ENCODE measurements at regions not wholly inside any gene's neighbourhood (a gene's known extent, or its start where the extent isn't known, plus 50 kb on each side); places are given as distances from the start of the nearest gene placed in this dataset.
"Not testable (repeated sequence)": the region's sequence is repeated elsewhere in the genome, so short reads cannot be mapped to it uniquely, and the experiment has no call there.

DNA sequence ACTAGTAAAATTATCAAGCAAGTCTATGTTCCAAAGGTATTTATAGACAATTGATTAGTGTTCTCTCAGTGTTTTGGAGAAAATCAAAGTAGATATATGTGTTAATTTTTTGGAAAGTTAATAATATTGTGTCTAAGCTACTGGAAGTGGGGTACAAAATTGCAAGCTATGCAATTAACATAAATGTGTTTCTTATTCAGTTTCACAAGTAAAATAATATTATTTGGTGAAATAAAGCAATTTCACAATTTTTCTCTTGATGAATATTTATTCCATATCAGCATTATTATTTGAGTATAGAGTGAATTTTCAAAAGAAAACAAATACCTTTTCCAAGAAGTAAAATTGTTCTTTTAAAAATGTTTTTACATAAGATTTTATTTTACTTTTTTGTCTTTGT is 1047.7 kb downstream of the TBL1XR1 start:
- no peak for DNase-seq

DNA sequence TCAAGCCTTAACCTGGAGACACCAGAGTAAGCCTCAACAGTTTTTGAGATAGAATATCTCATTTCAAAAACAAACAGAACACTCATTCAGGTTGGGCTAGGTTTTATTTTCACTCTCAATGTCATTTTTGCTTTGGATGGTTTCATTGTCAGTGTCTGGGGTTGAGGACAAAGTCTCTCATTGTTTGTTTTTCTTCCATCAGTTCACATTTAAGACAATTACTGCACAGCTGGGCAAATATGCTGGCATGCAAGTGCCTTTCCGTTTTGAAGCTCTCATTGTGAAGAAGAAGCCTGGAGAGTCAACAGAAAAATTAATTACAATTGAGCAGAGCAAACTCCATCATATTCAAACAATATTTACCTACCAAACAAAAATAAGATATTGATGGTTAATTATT is 1050.0 kb downstream of the TBL1XR1 start:
- no peak for DNase-seq

DNA sequence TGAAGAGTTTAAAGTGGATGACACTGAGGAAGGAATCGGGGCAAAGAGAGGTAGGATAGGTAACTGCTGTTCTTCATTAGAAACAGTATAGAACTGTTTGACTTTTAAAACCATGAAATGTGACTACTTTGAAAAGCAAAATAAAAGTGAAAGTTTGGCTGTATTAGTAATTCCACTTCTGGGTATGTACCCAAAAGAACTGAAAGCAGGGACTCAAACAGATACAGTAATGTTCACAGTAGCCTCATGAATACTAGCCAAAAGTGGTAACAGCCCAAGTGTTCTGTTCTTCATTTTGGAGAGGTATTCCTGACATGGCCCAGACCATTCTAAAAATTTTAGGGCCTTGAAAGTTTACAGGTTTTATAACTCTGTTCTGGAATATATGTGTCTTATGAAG is 1055.4 kb downstream of the TBL1XR1 start:
- no peak for DNase-seq

DNA sequence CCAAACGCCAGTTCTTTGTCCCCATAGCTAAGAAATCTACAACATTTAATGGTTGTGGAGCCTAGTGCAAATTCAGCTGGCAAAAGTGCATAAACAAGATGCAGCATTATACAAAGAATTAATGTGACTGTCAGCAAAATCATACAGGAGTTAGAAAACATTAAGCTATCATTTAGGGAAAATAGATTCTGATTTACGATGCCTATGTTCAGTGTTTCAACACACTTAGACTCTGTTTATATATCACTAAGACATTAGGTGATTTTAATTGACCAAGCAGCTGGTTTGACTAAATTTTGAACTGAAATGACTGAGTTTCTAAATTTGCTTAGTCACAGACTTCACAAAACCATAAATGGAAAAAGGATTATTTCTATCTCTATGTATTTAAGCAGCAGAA is 1076.8 kb downstream of the TBL1XR1 start:
- DNase-seq: no peak

DNA sequence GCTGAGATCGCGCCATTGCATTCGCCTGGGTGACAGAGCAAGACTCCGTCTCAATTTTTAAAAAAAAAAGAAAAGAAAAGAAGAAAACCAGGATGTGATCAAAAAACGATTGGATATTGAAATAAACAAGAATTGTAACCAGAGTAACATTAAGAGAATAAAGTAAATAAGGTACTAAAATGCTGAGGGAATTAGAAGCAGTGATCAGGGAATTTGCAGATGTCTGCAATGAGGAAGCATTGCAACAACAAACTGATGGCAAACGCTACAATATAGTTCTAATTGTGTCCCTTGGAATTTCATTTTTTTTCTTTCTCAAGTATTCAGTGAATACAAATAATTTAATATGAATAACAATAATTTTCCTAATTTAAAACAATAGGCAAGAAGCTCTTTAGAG is 1077.5 kb downstream of the TBL1XR1 start:
- DNase-seq: no peak

DNA sequence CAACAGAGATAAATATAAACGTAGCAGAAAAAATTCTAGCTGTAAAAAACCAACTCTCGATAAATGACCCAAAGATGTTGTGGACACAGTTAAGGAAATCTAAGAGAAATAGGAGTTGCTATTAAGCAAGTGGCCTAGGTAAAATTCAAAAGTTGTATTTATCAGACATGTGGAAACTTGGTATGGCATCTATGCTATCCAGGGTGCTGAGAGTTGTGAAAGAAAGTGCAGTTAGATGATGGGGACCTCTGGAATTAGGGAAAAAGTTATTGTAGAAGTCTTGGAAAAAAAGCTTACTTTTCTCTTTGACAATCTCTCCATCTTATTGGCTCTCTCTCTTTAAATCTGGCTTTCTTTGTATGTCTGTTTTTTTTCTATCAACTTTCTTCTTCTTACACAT is 1090.9 kb downstream of the TBL1XR1 start:
- DNase-seq: no peak

DNA sequence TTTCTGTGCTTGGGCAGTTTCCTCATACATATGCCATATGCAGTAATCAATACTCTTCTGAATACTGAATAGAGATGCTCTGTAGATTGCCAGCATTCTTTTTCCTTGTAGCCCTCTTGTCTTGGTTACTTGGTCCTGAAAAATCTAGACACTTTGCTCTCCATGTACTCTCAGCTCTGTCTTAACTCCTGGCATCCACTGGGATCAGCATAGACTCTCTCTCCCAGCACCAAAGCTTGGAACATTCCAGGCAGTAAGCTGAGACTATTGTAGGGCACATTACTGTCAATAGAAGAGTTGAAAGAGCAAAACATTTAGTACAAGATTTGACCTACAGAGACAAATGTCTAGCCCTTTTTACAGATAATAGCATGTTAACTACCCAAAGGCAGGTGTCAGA is 1100.3 kb downstream of the TBL1XR1 start:
- DNase-seq: no peak

DNA sequence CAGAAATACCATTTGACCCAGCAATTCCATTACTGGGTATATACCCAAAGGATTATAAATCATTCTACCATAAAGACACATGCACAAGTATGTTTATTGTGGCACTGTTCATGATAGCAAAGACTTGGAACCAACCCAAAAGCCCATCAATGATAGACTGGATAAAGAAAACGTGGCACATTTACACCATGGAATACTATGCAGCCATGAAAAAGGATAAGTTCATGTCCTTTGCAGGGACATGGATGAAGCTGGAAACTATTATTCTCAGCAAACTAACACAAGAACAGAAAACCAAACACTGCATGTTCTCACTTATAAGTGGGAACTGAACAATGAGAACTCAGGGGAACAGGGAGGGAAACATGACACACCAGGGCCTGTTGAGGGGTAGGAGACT is 1103.4 kb downstream of the TBL1XR1 start:
- DNase-seq: not testable (repeated sequence)

DNA sequence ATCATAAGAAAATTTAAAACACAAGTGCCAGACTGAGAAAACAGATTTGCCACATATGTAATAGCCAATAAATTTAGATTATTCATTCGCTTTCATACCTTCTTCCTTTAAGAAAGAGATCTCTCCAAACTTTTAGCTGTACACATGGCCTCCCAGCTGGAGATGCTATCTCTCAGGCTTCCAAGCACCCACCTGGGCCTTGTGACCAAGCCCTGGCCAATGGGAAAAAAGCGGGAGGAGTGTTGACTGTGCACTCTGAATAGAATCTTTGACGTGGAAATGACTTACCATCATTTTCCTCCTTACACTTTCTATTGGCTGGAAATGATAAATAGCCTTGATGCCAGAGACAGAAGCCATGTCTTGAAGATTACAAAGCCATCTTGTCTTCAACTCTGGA is 1106.6 kb downstream of the TBL1XR1 start:
- DNase-seq: no peak

DNA sequence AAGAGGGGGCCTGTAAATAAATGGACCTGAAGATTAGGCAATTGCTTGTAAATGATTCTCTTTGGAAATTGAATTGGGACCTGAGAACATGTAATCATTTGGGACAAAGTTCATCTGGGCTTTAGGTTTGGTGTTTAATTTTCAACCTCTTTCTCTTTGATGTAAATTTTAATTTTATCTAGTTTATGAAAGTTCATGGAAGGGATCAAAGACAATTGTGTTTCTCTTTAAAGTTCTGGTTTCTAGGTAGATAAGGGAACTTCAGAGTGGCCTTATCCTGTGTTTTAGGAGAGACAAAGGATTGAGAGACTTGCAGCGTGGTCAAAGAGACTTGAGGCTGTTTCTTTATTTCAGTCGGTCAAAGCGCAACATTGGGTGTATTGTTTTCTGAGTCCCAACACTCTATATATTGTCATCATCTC is 1108.3 kb downstream of the TBL1XR1 start:
- DNase-seq: no peak

DNA sequence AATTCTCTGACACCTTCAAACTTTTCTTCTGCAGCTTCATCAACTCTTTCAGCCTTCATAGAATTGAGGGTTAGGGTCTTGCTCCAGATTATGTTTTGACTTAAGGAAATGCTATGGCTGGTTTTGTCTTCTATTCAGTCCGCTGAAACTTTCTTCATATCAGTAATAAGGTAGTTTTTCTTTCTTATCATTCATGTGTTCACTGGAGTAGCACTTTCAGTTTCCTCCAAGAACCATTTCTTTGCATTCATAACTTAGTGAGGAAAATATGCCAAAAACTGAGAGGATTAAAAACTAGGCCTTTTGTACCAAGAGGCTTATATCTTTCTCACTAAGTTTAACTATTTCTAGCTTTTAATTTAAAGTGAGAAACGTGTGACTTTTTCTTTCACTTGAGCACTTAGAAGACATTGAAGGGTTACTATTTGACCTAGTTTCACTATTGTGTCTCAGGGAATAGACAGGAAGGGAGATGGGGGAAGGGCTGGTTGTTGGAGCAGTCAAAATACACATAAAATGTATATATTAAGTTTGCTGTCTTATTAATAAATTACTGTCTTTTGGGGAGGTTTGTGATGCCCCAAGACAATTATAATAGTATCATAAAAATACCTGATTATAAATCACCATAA is 1110.1 kb downstream of the TBL1XR1 start:
- DNase-seq: no peak

DNA sequence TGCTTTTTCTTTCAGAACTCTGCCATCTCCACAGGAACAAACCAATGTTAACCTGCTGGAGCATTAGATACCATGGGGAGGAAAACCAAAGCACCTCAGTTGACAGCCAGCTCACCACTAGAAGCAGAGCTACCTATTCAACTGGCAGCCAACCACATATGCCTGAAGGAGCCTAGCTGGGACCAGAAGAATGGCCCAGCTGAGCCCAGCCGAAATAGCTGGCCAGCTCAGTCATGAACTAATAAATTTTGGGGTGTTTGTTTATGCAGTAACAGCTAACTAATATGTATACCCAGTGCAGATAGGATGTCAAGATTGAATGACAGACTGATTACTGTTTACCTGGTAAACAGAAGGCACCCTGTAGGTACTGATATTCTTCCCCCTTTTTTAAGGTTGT is 1117.5 kb downstream of the TBL1XR1 start:
- DNase-seq: no peak

DNA sequence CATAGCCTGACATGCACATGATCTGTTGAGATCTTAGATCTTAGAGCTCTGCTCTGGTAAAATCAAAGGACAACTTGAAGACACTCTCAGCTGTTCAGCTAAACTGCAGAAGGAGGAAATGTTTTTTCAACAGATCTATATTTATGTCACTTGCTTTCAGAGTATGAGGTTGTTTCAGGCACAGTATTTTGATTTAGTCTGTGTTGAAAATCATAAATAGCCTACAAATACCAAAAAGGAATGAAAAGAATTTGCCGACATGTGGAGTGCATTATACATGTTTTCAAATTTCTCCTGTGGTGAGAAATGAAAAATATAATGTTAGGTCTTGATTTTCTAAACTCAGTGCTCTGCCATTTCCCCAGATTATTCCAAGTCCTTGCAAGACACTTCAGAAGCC is 1118.4 kb downstream of the TBL1XR1 start:
- DNase-seq: no peak

DNA sequence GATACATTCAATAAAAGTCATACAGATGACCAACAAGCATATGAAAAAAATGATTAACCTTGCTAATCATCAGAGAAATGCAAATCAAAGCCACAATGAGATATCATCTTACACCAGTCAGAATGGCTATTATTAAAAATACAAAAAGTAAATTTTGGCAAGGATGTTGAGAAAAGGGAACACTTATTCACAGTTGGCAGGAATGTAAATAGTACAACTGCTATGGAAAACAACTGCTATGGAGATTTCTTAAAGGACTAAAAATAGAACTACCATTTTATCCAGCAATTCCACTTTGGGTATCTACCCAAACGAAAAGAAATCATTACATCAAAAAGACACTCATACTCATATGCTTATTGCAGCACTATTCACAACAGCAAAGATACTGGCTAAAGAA is 1121.8 kb downstream of the TBL1XR1 start:
- no peak for DNase-seq

DNA sequence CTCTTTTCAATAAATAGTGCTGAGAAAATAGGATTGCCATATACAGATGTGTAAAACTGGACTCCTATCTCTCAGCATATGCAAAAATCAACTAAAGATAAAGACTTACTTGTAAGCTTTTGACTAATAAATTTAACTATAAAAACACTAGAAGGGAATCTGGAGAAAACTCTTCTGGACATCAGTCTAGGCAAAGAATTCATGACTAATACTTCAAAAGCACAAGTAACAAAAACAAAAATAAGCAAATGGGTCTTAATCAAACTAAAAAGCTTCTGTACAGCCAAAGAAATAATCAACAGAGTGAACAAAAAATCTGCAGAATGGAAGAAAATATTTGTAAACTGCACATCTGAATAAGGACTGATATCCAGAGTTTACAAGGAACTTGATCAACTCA is 1122.2 kb downstream of the TBL1XR1 start:
- no peak for DNase-seq

DNA sequence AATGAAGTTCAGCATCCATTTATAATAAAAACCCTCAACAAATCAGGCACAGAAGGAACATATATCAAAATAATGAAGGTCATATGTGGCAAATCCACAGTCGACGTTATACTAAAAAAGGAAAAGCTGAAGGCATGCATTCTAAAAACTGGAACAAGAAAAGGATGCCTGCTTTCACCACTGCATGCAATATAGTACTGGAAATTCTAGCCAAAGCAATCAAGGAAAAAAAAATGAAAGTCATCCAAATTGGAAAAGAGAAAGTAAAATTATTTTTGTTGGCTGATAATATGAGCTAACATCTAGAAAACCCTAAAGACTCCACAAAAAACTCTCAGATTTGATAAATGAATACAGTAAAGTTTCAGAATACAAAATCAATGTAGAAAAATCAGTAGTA is 1123.2 kb downstream of the TBL1XR1 start:
- no peak for DNase-seq

DNA sequence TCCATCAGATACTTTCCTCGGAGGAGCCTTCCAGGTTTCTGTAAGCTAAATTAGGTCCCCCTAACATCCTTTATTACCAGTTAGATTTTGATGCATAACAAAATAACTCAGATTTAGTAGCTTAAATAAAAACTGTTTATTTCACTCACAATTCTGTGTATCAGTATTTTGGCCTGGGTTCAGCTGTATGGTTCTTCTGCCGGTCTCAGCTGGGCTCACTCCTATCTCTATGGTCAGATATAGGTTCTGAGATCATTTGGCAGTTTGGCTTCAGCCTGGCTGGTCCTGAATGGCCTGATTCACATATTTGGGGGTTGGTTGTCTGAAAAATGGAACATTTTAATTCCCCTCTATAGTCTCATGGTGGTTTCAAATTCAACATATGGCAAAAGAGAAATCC is 1125.3 kb downstream of the TBL1XR1 start:
- DNase-seq: no peak

DNA sequence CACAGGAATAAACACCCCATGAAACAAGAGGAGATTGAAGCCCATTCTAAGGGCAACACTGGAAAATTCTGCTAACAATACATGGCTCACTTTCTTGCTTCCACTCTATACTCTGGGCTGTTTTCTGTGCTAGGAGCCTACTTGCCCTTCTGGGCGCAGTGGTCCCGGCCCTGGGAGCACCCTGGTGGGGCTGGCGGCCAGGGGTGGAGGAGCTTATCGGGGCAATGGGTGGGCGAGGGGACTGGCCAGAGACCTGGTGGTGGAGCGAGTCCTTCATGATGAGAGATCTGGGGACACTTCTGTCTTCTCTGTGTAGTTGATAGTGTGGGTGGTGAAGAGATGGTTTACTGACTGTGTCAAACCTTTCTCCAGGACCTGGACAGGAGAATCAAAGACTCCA is 1128.5 kb downstream of the TBL1XR1 start:
- DNase-seq: no peak

DNA sequence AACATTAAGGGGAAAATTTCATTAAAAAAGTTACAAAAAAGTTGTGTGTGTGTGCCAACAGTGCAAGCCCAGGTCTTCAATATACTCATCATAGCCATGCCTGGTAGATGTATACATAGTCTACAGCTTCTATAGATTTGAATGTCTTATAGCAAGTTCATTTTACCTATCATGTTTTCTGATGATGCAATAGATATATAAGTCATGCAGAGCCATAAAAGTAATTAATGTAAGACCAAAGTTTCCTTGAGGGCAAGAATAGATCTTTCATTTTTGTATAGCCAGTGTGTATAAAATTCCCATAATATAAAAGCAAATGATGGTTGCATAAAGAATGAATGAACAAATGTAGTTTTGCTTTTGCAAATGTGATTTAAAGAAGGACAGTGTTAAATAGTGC is 1138.4 kb downstream of the TBL1XR1 start:
- no peak for DNase-seq

DNA sequence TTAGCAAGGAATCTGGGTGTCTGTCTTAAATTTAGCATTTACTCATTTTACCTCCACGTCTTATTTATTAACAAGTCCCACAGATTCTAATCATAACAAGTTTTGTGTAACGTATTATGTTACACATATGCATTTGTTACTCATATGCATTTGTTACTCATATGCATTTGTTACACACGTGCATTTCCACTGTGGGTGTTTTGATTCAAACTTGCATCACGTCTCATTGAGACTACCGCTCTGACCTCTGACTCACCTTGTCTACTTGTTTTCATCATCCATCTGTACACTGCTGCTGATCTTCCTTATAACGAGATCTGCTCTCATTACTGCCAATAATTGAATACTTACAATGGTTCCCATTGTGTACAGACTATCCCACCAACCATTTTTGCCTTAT is 1141.4 kb downstream of the TBL1XR1 start:
- DNase-seq: no peak

DNA sequence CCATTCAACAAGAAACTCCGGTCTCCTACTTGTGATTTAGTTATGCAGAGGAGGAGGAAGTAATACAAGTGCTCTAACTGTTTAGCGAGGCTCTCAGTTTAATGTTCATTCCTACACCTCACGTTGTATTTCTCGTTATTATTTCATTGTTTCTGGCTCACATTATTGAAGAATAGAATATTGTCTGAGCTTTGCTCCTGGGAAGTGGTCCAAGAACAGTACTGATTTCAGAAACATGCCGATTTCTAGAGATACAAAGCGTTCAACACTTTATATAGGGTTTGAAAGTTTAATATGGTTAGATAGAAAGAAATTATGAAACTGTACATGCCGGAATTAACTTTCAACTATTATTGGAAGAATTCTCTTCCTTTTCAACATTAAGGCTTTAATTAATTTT is 1145.5 kb downstream of the TBL1XR1 start:
- no peak for DNase-seq

DNA sequence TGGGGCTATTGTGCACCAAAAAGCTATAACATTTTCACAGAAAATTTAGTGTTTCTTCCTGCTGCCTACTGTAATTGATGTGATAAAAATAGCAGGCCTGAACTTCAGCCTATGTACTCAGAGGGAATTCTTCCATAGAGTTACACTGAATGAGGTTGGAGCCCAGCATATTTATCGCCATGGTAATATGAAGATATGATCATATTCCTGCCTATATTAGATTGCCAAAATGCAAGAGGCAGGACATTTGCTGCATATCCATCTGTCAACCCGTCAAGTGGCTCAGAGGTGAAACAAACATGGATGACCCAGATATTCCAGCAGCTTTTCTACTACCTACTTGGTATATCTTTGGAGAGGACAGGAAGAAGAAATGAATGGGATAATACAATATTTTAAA is 1150.6 kb downstream of the TBL1XR1 start:
- DNase-seq: no peak

DNA sequence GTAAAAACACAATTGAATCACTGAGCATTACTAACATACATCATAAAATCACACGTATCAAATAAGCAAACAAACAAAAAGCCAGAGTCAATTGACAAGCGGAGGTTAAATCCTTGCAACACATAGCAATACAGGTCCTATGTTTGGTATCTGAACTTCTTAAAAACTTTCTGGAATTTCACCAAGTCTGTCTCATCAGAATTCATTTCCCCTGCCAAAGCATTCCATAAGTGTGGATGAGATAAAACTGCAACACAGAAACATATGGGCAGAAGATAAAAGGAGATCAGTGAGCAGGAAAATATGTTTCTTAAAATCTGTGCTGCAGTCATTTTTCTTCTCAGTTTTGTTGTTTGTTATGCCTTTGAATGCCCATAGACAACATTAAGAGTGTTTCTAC is 1155.5 kb downstream of the TBL1XR1 start:
- no peak for DNase-seq

DNA sequence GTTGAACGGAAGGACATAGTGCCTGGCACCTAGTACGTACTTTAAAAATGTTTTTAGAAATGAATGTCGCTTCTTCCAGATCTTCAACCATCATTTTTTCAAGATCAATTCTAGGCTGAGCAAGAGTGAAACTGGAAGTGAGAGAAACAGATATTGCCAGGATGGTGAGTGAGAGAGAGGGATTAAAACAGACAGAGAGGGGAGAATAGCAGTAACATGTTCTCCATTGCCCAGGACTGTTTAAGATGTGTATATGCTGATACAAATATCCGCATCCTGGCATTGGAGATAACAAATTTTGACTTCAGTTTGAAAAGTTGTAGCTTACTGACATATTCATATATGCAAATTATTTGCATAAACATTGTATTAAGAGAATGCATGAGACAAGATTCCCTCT is 1156.1 kb downstream of the TBL1XR1 start:
- DNase-seq: no peak

DNA sequence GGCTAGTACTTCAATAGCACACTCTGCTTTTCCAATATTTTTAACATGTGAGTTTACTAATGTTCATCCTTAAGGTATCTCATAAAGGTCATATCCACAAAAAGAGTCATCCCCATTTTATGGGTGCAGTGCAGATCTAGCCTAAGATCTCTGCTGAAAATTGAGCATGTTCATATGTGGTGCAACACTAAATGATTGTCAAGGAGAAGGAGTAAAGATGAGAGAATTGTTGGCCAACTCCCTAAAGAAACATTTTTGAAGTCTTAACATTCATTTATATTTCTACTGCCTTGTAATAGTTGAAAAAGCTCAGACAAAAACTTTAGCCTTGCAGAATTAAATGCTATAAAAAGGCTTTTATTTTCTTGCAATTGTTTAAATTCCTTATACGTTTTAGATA is 1159.6 kb downstream of the TBL1XR1 start:
- no peak for DNase-seq

DNA sequence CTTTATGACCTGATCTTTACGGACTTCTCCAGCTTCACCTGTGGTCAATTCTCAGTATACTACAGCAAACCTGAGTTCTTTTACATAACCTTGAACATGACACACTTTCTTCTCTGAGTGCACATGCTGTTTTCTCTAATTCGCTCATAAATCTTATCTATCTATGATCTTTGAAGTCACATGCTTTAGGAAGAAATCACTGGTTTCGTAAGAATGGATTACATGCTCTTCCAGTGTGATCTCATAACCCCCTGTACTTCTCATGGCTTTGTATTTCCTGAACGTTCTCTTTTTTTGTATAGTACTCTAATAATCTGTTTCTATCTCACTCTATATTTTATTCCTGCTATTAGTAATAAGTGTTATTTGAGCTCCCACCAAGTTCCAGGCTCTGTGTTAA is 1165.2 kb downstream of the TBL1XR1 start:
- no peak for DNase-seq

All from AML-193 (cell line).